Transverse colon (tissue), 4 donors: ENCODE measurements at regions not wholly inside any gene's neighbourhood (a gene's known extent, or its start where the extent isn't known, plus 50 kb on each side); places are given as distances from the start of the nearest gene placed in this dataset.

ENCODE experiments used
- DNase-seq: peaks from one replicate; pipeline ENCODE4 v3.0.0-alpha.2; 2019
- H3K27ac ChIP-seq, 4 donors: fragments of 200-600 bp; sonication (generic); 2 replicates each; pipeline ENCODE4 v1.5.1; 2016 to 2018; ENCODE audit warnings: inconsistent platforms in 4 of 4
- H3K27me3 ChIP-seq: fragments of 200-600 bp; sonication (generic); 2 replicates; pipeline ENCODE4 v1.5.1; 2017; ENCODE audit warnings: inconsistent platforms
- H3K36me3 ChIP-seq, 4 donors: fragments of 200-600 bp; sonication (generic); 2 replicates each; pipeline ENCODE4 v1.5.1; 2017 to 2019; ENCODE audit warnings: inconsistent platforms in 4 of 4
- H3K4me1 ChIP-seq, 4 donors: fragments of 200-600 bp; sonication (generic); 2 replicates each; pipeline ENCODE4 v1.5.1; 2017 to 2020; ENCODE audit warnings: inconsistent platforms in 4 of 4
- H3K4me3 ChIP-seq, 4 donors: fragments of 200-600 bp; sonication (generic); 1 replicate in 1 of 4; 2 replicates in 3 of 4; pipeline versions ENCODE4 v1.5.1 to v1.6.1; 2017 to 2019; ENCODE audit warnings: inconsistent platforms in 4 of 4
- H3K9me3 ChIP-seq, 2 donors: fragments of 200-600 bp; sonication (generic); 2 replicates each; pipeline ENCODE4 v1.5.1; 2017 to 2019; ENCODE audit warnings: inconsistent platforms in 2 of 2
- EP300 ChIP-seq: sonication (generic); formaldehyde crosslinking; IDR thresholded peaks from one replicate; pipeline ENCODE4 v1.6.1; 2017; ENCODE audit warnings: antibody characterized with exemption, low read depth
- POLR2A ChIP-seq: fragments of 450-650 bp; IDR thresholded peaks from one replicate; pipeline ENCODE4 v1.6.1; 2016; ENCODE audit warnings: antibody characterized with exemption, mild to moderate bottlenecking, moderate library complexity
- POLR2AphosphoS5 ChIP-seq, 3 donors: sonication (generic); formaldehyde crosslinking; IDR thresholded peaks; one replicate each; pipeline ENCODE4 v1.6.1; 2016; ENCODE audit warnings: antibody characterized with exemption in 3 of 3
- WGBS, 2 donors: methylation state at CpG; one replicate each; pipeline ENCODE4 v1.1.5; 2018; ENCODE audit warnings: low coverage in 1 of 2; 5-methylcytosine and 5-hydroxymethylcytosine counted together
- in situ Hi-C, 4 donors: fragments of 200-750 bp; cut with MboI; loops; one replicate each; pipeline versions ENCODE4 v1.15.0 to v1.15.1; 2017; ENCODE audit warnings: low sequenced_read_pairs in 3 of 4, low pct_ligation_motif_present in 1 of 4, low pct_unique_long_range_greater_than_20kb in 1 of 4
- intact Hi-C: fragments of 100-400 bp; cut with DNase I; formaldehyde crosslinking; loops from one replicate; pipeline ENCODE4 v1.15.1; 2023; ENCODE audit warnings: low total_unique reads
- TF ChIP-seq, protein P1 (sequence below), 5 experiments: fragments of 200-600 bp in 3 of 5; fragments of 450-650 bp in 2 of 5; sonication (generic) in 3 of 5; IDR thresholded peaks; 1 replicate in 2 of 5; 2 replicates in 3 of 5; pipeline ENCODE4 v1.5.1; 2016 to 2017; ENCODE audit warnings: antibody characterized with exemption in 5 of 5, inconsistent platforms in 3 of 5, mild to moderate bottlenecking in 2 of 5, moderate library complexity in 1 of 5

DNA sequence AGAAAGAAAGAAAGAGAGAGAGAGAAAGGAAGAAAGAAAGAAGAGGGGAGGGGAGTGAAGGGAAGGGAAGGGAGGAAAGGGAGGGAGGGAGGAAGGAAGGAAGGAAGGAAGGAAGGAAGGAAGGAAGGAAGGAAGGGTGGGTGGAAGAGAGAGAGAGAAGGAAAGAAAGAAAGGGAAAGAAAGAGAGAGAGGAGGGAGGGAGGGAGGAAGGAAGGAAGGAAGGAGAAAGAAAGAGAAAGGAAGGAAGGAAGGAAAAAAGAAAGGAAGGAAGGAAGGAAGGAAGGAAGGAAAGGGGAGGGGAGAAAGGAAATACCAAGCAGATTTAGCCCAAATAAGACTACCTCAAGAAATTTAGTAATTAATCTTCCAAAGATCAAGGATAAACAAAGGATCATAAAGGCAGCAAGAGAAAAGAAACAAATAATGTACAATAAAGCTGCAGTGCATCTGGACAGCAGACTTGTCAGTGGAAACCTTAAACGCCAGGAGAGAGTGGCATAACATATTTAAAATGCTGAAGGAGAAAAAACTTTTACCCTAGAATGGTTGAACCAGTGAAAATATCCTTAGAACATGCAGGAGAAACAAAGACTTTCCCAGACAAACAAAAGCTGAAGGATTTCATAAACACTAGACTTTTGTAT lies 427.6 kb downstream of the TBL1XR1 start:
- Histone ChIP-seq H3K36me3 (no peaks in the 10 kb centered on the region), H3K27ac (no peak overlapping the region), H3K4me3 (no peak overlapping the region), H3K4me1 (no peaks in the 10 kb centered on the region), H3K27me3 (no peaks in the 10 kb centered on the region), H3K9me3 (no peaks in the 10 kb centered on the region)
- in situ Hi-C loops (no loop called here), intact Hi-C loops (no loop called here)
- TF ChIP-seq EP300 (no peak), POLR2AphosphoS5 (IDR thresholded peaks at IDR 0.05) (no peak), POLR2A (no peak)
- TF ChIP-seq, protein P1, sequence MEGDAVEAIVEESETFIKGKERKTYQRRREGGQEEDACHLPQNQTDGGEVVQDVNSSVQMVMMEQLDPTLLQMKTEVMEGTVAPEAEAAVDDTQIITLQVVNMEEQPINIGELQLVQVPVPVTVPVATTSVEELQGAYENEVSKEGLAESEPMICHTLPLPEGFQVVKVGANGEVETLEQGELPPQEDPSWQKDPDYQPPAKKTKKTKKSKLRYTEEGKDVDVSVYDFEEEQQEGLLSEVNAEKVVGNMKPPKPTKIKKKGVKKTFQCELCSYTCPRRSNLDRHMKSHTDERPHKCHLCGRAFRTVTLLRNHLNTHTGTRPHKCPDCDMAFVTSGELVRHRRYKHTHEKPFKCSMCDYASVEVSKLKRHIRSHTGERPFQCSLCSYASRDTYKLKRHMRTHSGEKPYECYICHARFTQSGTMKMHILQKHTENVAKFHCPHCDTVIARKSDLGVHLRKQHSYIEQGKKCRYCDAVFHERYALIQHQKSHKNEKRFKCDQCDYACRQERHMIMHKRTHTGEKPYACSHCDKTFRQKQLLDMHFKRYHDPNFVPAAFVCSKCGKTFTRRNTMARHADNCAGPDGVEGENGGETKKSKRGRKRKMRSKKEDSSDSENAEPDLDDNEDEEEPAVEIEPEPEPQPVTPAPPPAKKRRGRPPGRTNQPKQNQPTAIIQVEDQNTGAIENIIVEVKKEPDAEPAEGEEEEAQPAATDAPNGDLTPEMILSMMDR (IDR thresholded peaks at IDR 0.05) = no peak
- no peak for DNase-seq
- WGBS, 2 donors = 30 to 34% methylated on average over 1 of the region's 1 CpG

GRCh38 chr3:176767385-176767784 lies 429.9 kb downstream of the TBL1XR1 start:
- DNase-seq = no peak
- intact Hi-C loops (no loop called here), in situ Hi-C loops (no loop called here)
- no peak overlapping the region for H3K27ac ChIP-seq
- no peaks in the 10 kb centered on the region for H3K4me1 ChIP-seq
- no peaks in the 10 kb centered on the region for H3K9me3 ChIP-seq
- no peaks in the 10 kb centered on the region for H3K27me3 ChIP-seq
- TF ChIP-seq, protein P1 (IDR thresholded peaks at IDR 0.05) = no peak
- TF ChIP-seq POLR2AphosphoS5 (IDR thresholded peaks at IDR 0.05) = no peak
- no peak overlapping the region for H3K4me3 ChIP-seq
- no peaks in the 10 kb centered on the region for H3K36me3 ChIP-seq
- 55% methylated on average over 2 of the region's 2 CpGs; no CpG with 5 or more reads in 1 of the 2 donors for WGBS, 2 donors

DNA sequence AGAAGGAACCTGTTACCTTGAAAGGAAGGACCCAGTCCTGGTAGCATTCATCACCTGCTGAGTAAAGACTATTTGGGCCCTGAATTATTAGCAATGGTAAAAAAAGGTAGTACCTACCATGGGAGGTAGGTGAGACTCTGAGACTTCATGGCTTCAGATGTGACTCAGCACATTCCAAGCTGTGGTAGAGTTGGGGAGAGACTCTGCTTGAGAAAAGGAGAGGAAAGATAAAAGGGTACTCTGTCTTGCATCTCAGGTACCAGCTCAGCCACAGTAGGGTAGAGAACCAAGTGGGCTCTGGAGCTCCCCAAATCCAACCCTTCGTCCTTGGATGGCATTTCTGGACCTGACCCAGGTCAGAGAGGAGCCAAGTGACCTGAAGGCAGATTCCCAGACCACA lies 430.4 kb downstream of the TBL1XR1 start:
- in situ Hi-C loops = no loop called here
- 42 to 60% methylated on average over 1 of the region's 1 CpG for WGBS, 2 donors
- no peak overlapping the region for H3K4me3 ChIP-seq
- no peaks in the 10 kb centered on the region for H3K9me3 ChIP-seq
- no peaks in the 10 kb centered on the region for H3K27me3 ChIP-seq
- TF ChIP-seq POLR2AphosphoS5 (IDR thresholded peaks at IDR 0.05) (no peak), POLR2A (no peak), EP300 (no peak)
- TF ChIP-seq, protein P1 (IDR thresholded peaks at IDR 0.05) = no peak
- H3K36me3 ChIP-seq = no peaks in the 10 kb centered on the region
- H3K4me1 ChIP-seq = no peaks in the 10 kb centered on the region
- no peak overlapping the region for H3K27ac ChIP-seq
- DNase-seq = no peak
- intact Hi-C loops = no loop called here

- TF ChIP-seq, protein P1 (IDR thresholded peaks at IDR 0.05) = no peak
- TF ChIP-seq POLR2AphosphoS5 (IDR thresholded peaks at IDR 0.05) (no peak), POLR2A (no peak), EP300 (no peak)
- intact Hi-C loops (no loop called here), in situ Hi-C loops (no loop called here)
- Histone ChIP-seq H3K9me3 (no peaks in the 10 kb centered on the region), H3K4me3 (no peak overlapping the region), H3K27me3 (no peaks in the 10 kb centered on the region), H3K27ac (no peak overlapping the region), H3K36me3 (no peaks in the 10 kb centered on the region), H3K4me1 (no peaks in the 10 kb centered on the region)
- DNase-seq = no peak
- WGBS, 2 donors = 83 to 88% methylated on average over 3 of the region's 3 CpGs
These were observed 431.8 kb downstream of the TBL1XR1 start for GRCh38 chr3:176765382-176765900.
